ENCODE measurements at regions not wholly inside any gene's neighbourhood (a gene's known extent, or its start where the extent isn't known, plus 50 kb on each side); places are given as distances from the start of the nearest gene placed in this dataset.

DNA sequence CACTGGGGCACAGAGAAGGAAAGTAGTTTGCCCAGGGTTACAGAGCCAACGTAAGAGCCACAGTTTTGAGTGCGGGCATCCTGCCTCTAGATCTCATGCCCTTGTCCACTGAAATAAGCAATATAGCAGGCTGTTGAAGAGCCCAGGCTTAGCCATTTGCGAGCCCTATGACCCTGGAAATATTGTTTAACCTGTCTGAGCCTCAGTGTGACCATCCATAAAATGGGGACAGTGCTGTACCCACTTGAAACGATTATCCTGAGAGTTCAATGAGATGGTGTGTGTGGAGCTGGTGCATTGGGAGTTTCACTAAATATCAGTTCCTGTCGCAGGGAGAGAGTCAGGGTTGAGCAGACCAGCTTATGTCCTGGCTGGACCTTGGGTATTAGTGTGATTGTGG, 173.1 kb upstream of the KCNG1 start:
- H3K36me3 ChIP-seq (ENCODE audit: control insufficient read depth, insufficient read depth, low read length) = no peaks in the 10 kb centered on the region
- peaks cover 5% of the 10 kb centered on the region for H3K4me1 ChIP-seq (ENCODE audit: control insufficient read depth, insufficient read depth, low read length)
- no peaks in the 10 kb centered on the region for H3K9me3 ChIP-seq (ENCODE audit: control insufficient read depth, low read length)
- 91 to 93% methylated on average over 5 of the region's 5 CpGs for WGBS, 2 experiments
- H3K27me3 ChIP-seq (ENCODE audit: control insufficient read depth, insufficient read depth, low read length, poor library complexity, severe bottlenecking) = no peaks in the 10 kb centered on the region
- H3K27ac ChIP-seq (ENCODE audit: insufficient read depth, low read depth, low read length, poor library complexity, severe bottlenecking) = no peak overlapping the region
- H3K4me3 ChIP-seq (ENCODE audit: insufficient read depth, low read depth, low read length) = no peak overlapping the region

DNA sequence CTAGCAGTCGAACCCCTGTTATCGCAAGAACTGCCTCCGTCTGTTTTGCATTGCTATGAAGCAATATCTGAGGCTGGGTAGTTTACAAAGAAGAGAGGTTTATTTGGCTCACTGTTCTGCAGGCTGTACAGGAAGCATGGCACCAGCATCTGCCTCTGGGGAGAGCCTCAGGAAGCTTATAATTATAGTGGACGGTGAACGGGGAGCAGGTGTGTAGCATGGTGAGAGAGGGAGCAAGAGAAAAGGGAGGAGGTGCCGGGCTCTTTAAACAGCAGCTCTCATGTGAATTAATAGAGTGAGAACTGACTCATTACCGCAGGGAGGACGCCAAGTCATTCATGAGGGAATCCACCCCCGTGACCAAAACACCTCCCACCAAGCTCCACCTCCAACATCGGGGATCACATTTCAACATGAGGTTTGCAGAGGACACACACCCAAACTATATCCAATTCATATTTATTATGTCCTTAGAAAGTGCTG, 172.6 kb upstream of the KCNG1 start:
- WGBS, 2 experiments = 89 to 91% methylated on average over 10 of the region's 10 CpGs
- Histone ChIP-seq H3K36me3 (ENCODE audit: control insufficient read depth, insufficient read depth, low read length) (no peaks in the 10 kb centered on the region), H3K4me1 (ENCODE audit: control insufficient read depth, insufficient read depth, low read length) (peaks cover 10% of the 10 kb centered on the region), H3K27ac (ENCODE audit: insufficient read depth, low read depth, low read length, poor library complexity, severe bottlenecking) (no peak overlapping the region), H3K27me3 (ENCODE audit: control insufficient read depth, insufficient read depth, low read length, poor library complexity, severe bottlenecking) (no peaks in the 10 kb centered on the region), H3K4me3 (ENCODE audit: insufficient read depth, low read depth, low read length) (no peak overlapping the region), H3K9me3 (ENCODE audit: control insufficient read depth, low read length) (no peaks in the 10 kb centered on the region)

DNA sequence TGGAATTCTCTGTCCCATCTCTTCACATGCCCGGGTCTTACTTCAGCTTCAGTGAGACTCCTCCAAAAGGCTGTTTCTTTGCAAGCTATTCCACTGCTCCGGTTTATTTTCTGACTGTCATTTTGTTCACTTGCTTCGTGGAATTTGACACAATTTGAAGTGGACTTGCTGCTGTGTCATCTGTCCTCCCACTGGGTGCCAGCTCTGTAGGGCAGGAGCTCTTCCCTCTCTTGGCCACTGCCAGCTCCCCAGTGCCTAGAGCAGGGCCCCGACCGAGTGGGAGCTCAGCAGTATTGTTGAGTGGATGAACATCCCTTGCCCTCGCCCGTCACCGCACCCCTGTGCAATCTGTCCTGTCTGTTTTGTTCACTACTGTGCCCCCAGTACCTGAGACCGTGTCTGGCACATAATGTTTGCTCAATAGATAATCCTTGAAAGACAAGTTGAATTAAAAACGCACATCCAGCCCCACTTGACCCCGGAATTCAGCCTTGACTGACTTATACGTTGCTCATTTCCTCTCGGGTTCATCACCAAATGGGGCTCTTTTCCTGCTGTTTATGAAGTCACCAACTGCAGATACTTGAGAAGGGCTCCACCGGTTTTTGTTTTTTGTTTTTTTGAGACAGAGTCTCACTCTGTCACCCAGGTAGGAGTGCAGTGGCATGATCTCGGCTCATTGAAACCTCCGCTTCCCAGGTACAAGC, 170.3 kb upstream of the KCNG1 start:
- H3K9me3 ChIP-seq (ENCODE audit: control insufficient read depth, low read length) = no peaks in the 10 kb centered on the region
- H3K36me3 ChIP-seq (ENCODE audit: control insufficient read depth, insufficient read depth, low read length) = no peaks in the 10 kb centered on the region
- WGBS, 2 experiments = 91 to 92% methylated on average over 16 of the region's 16 CpGs
- peaks cover 11% of the 10 kb centered on the region for H3K4me1 ChIP-seq (ENCODE audit: control insufficient read depth, insufficient read depth, low read length)
- H3K27ac ChIP-seq (ENCODE audit: insufficient read depth, low read depth, low read length, poor library complexity, severe bottlenecking) = no peak overlapping the region
- no peaks in the 10 kb centered on the region for H3K27me3 ChIP-seq (ENCODE audit: control insufficient read depth, insufficient read depth, low read length, poor library complexity, severe bottlenecking)
- H3K4me3 ChIP-seq (ENCODE audit: insufficient read depth, low read depth, low read length) = no peak overlapping the region

DNA sequence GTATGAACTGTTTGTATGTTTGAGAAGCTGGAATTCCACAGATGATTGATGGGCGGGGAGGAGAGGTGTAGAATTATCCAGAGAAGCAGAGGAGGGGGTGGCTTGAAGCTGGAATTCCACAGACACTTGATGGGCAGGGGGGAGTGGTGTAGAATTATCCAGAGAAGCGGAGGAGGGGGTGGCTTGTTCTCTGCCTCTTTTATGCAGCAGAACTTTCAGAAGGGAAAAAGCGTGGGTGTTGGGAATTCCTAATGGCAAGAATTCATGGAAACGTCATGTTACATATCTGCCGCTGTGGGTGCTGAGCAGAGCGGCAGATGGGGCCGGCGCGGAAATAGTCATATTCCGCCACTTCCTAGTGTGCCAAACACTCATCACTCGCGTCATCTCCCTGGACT, 167.9 kb upstream of the KCNG1 start:
- no peak overlapping the region for H3K27ac ChIP-seq (ENCODE audit: insufficient read depth, low read depth, low read length, poor library complexity, severe bottlenecking)
- peaks cover 11% of the 10 kb centered on the region for H3K4me1 ChIP-seq (ENCODE audit: control insufficient read depth, insufficient read depth, low read length)
- no peaks in the 10 kb centered on the region for H3K9me3 ChIP-seq (ENCODE audit: control insufficient read depth, low read length)
- H3K27me3 ChIP-seq (ENCODE audit: control insufficient read depth, insufficient read depth, low read length, poor library complexity, severe bottlenecking) = no peaks in the 10 kb centered on the region
- WGBS, 2 experiments = 92 to 93% methylated on average over 12 of the region's 12 CpGs
- H3K36me3 ChIP-seq (ENCODE audit: control insufficient read depth, insufficient read depth, low read length) = no peaks in the 10 kb centered on the region
- H3K4me3 ChIP-seq (ENCODE audit: insufficient read depth, low read depth, low read length) = no peak overlapping the region

DNA sequence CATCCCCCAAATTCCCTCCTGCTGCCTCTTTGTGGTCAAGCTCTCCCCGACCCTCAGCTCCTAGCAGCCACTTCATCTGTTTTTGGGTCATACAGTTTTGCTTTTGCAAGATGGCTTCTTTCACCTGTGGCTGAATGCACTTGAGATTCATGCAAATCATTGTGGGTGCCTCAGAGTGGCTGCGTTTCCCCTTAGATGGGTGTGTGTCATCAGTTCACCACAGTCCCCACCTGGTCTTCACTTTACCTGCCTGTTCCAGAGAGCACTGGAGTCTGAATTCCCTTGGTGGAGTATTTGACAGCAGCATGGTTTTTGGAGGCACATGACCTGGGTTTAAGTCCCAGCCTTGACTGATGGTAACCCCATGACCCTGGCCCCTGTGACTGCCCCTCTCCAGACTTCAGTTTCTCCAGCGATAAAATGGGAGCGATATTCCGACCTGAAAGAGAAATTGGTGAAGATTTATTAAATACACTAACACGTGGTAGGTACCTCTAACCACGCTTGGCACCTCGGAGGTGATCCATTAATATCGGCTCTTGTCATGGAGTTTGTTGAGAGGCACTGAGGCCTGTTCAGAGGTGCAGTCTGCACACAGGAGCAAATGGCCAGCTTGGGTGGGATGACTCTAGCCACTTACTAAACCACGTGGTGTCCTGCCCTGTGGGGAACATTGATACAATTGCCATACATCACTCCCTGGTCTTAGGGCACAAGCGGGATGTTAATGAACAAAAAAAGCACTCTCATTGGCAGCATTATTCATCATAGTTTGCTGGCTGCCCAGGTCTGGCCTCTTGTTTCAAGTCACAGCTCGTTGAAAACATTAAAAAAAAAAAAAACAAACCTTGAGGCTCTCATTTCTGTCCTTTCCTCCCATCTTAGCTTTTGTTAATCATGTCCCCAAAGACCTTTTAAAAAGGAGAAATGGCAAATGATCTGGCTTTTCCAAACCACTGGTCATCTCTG, 167.2 kb upstream of the KCNG1 start:
- peaks cover 11% of the 10 kb centered on the region for H3K4me1 ChIP-seq (ENCODE audit: control insufficient read depth, insufficient read depth, low read length)
- H3K4me3 ChIP-seq (ENCODE audit: insufficient read depth, low read depth, low read length) = no peak overlapping the region
- no peaks in the 10 kb centered on the region for H3K9me3 ChIP-seq (ENCODE audit: control insufficient read depth, low read length)
- H3K27ac ChIP-seq (ENCODE audit: insufficient read depth, low read depth, low read length, poor library complexity, severe bottlenecking) = no peak overlapping the region
- no peaks in the 10 kb centered on the region for H3K36me3 ChIP-seq (ENCODE audit: control insufficient read depth, insufficient read depth, low read length)
- 88 to 90% methylated on average over 12 of the region's 12 CpGs for WGBS, 2 experiments
- H3K27me3 ChIP-seq (ENCODE audit: control insufficient read depth, insufficient read depth, low read length, poor library complexity, severe bottlenecking) = no peaks in the 10 kb centered on the region

DNA sequence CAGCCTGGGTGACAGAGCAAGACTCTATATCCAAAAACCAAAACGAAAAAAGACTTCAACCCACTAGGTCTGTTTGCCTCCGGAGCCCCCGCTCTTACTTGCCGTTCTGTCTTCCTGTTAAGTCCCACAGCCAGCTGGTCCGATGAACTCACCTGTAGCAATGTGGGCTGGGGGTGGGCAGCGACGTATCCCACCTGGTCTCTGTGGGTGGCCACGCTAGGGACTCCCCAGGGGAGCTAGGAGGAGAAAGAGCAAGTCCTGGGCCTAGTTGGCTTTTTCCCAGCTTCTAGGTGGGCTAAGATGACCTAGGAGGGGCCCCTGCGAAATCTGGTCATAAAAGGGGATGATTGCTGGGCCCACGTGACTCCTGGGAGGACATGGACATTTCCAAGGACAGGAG, 166.0 kb upstream of the KCNG1 start:
- no peaks in the 10 kb centered on the region for H3K27me3 ChIP-seq (ENCODE audit: control insufficient read depth, insufficient read depth, low read length, poor library complexity, severe bottlenecking)
- 93 to 94% methylated on average over 10 of the region's 10 CpGs for WGBS, 2 experiments
- no peak overlapping the region for H3K4me3 ChIP-seq (ENCODE audit: insufficient read depth, low read depth, low read length)
- no peak overlapping the region for H3K27ac ChIP-seq (ENCODE audit: insufficient read depth, low read depth, low read length, poor library complexity, severe bottlenecking)
- no peaks in the 10 kb centered on the region for H3K36me3 ChIP-seq (ENCODE audit: control insufficient read depth, insufficient read depth, low read length)
- H3K9me3 ChIP-seq (ENCODE audit: control insufficient read depth, low read length) = no peaks in the 10 kb centered on the region
- peaks cover 11% of the 10 kb centered on the region for H3K4me1 ChIP-seq (ENCODE audit: control insufficient read depth, insufficient read depth, low read length)

DNA sequence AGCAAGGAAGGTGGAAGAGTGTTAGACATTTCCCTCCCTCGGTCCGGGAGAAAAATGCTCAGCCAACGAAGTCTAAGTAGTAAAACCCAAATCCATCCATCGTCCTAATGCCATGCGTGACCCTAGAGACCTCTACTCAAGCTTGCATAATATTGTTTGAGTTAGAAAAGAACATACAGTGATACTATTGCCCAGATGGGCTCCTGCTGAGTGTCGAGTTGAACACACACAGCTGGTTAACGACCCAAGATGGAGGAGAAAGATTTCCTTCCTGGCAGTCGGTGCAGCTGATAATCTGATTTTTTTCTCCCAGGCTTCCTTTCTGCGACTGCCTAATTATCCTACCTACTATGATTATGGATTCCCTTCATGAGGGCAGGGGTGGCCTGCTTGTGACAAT, 164.4 kb upstream of the KCNG1 start:
- Histone ChIP-seq H3K27ac (ENCODE audit: insufficient read depth, low read depth, low read length, poor library complexity, severe bottlenecking) (no peak overlapping the region), H3K27me3 (ENCODE audit: control insufficient read depth, insufficient read depth, low read length, poor library complexity, severe bottlenecking) (no peaks in the 10 kb centered on the region), H3K9me3 (ENCODE audit: control insufficient read depth, low read length) (no peaks in the 10 kb centered on the region), H3K4me1 (ENCODE audit: control insufficient read depth, insufficient read depth, low read length) (peaks cover 17% of the 10 kb centered on the region), H3K36me3 (ENCODE audit: control insufficient read depth, insufficient read depth, low read length) (no peaks in the 10 kb centered on the region), H3K4me3 (ENCODE audit: insufficient read depth, low read depth, low read length) (no peak overlapping the region)
- 85% methylated on average over 9 of the region's 9 CpGs for WGBS, 2 experiments

DNA sequence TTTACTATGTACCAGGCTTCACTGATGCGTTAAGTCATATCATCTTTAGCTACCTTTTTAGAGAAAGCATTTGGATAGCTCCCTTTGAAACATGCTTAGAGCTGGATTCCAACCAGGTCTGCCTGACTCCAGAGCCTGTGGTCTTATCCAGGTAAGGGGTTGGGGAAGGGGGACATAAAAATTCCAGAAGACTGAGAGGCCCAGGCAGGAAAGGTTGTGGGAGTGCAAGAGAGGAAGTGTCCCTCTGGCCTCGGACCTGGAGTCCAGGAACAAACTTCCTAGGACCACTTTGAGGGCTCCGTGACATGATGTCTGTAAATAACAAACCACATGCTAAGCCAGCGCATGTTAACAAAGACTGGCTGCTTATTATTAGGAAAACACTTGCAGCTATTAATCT, 163.0 kb upstream of the KCNG1 start:
- H3K4me1 ChIP-seq (ENCODE audit: control insufficient read depth, insufficient read depth, low read length) = peaks cover 11% of the 10 kb centered on the region
- H3K27ac ChIP-seq (ENCODE audit: insufficient read depth, low read depth, low read length, poor library complexity, severe bottlenecking) = no peak overlapping the region
- no peaks in the 10 kb centered on the region for H3K27me3 ChIP-seq (ENCODE audit: control insufficient read depth, insufficient read depth, low read length, poor library complexity, severe bottlenecking)
- H3K4me3 ChIP-seq (ENCODE audit: insufficient read depth, low read depth, low read length) = no peak overlapping the region
- 91 to 94% methylated on average over 4 of the region's 4 CpGs for WGBS, 2 experiments
- H3K9me3 ChIP-seq (ENCODE audit: control insufficient read depth, low read length) = no peaks in the 10 kb centered on the region
- H3K36me3 ChIP-seq (ENCODE audit: control insufficient read depth, insufficient read depth, low read length) = no peaks in the 10 kb centered on the region

DNA sequence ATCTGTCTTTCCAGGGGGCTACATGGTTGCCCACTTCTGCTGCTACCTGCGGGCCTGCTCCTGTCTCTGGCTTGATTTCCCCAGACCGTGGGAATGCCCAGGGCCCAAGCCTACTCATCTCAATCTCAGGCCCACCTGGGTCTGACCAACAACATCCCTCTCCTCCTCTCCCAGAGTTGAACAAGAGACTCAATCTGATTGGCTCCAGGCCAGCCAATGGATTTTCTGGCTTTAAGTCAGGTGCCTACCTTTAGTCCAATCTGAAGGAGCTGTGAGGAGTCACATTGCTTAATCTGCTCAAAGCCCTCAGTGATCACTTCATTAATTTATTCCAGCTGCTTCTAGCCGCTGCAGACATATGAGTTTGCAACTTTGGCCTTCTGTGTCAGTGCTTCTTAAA, 162.4 kb upstream of the KCNG1 start:
- H3K4me1 ChIP-seq (ENCODE audit: control insufficient read depth, insufficient read depth, low read length) = peaks cover 6% of the 10 kb centered on the region
- WGBS, 2 experiments = 94 to 96% methylated on average over 3 of the region's 3 CpGs
- H3K36me3 ChIP-seq (ENCODE audit: control insufficient read depth, insufficient read depth, low read length) = no peaks in the 10 kb centered on the region
- no peaks in the 10 kb centered on the region for H3K9me3 ChIP-seq (ENCODE audit: control insufficient read depth, low read length)
- H3K27ac ChIP-seq (ENCODE audit: insufficient read depth, low read depth, low read length, poor library complexity, severe bottlenecking) = no peak overlapping the region
- no peak overlapping the region for H3K4me3 ChIP-seq (ENCODE audit: insufficient read depth, low read depth, low read length)
- no peaks in the 10 kb centered on the region for H3K27me3 ChIP-seq (ENCODE audit: control insufficient read depth, insufficient read depth, low read length, poor library complexity, severe bottlenecking)

DNA sequence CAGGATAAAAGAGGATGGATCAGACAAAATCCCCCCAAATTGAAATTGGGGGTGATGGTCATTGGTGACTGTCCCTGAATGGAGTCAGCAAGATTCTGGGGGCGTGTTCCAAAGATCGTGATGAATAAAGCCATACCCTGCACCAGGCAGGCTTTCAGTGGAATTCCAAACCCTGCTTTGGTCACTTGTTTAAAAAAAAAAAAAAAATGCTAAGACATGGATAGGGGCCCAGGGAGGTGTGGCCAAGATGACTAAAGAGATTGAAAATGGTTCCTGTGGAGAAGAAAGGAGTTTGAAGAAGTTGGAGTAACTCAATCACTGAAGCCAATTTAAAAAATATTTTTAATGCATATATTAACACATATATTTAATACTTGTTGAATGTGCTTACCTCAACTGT, 161.4 kb upstream of the KCNG1 start:
- Histone ChIP-seq H3K36me3 (ENCODE audit: control insufficient read depth, insufficient read depth, low read length) (no peaks in the 10 kb centered on the region), H3K9me3 (ENCODE audit: control insufficient read depth, low read length) (no peaks in the 10 kb centered on the region), H3K4me3 (ENCODE audit: insufficient read depth, low read depth, low read length) (no peak overlapping the region), H3K4me1 (ENCODE audit: control insufficient read depth, insufficient read depth, low read length) (peaks cover 6% of the 10 kb centered on the region), H3K27me3 (ENCODE audit: control insufficient read depth, insufficient read depth, low read length, poor library complexity, severe bottlenecking) (no peaks in the 10 kb centered on the region), H3K27ac (ENCODE audit: insufficient read depth, low read depth, low read length, poor library complexity, severe bottlenecking) (no peak overlapping the region)
- WGBS, 2 experiments = 83 to 87% methylated on average over 2 of the region's 2 CpGs
